DOHH2 (cell line): ENCODE measurements at regions not wholly inside any gene's neighbourhood (a gene's known extent, or its start where the extent isn't known, plus 50 kb on each side); places are given as distances from the start of the nearest gene placed in this dataset.
"Not testable (repeated sequence)": the region's sequence is repeated elsewhere in the genome, so short reads cannot be mapped to it uniquely, and the experiment has no call there.

Source experiments
- H3F3A ChIP-seq: fragments of 200-600 bp; sonication (generic), shearing (Covaris generic); 2 replicates; pipeline ENCODE4 v1.6.0; 2016; ENCODE audit warnings: antibody characterized with exemption, mild to moderate bottlenecking; ENCODE audit not compliant: control insufficient read depth, insufficient read depth
- H3K27ac ChIP-seq: fragments of 200-600 bp; sonication (generic); 2 replicates; pipeline ENCODE4 v1.5.1; 2014; ENCODE audit warnings: low read depth, mild to moderate bottlenecking, low read length, moderate library complexity
- H3K27me3 ChIP-seq: fragments of 200-600 bp; sonication (generic); 2 replicates; pipeline ENCODE4 v1.6.1; 2014; ENCODE audit warnings: mild to moderate bottlenecking, low read length, mixed read lengths; ENCODE audit not compliant: control insufficient read depth
- H3K36me3 ChIP-seq: fragments of 200-600 bp; sonication (generic); 2 replicates; pipeline ENCODE4 v1.6.1; 2014; ENCODE audit warnings: mild to moderate bottlenecking, low read length, moderate library complexity, mixed read lengths; ENCODE audit not compliant: control insufficient read depth
- H3K4me1 ChIP-seq: fragments of 200-600 bp; sonication (generic); 2 replicates; pipeline ENCODE4 v1.6.1; 2014; ENCODE audit warnings: mild to moderate bottlenecking, low read length, mixed read lengths; ENCODE audit not compliant: control insufficient read depth
- H3K4me2 ChIP-seq: fragments of 200-600 bp; sonication (generic); 2 replicates; pipeline ENCODE4 v1.6.0; 2014; ENCODE audit warnings: mild to moderate bottlenecking, low read length, moderate library complexity
- H3K4me3 ChIP-seq: fragments of 200-600 bp; sonication (generic); 2 replicates; pipeline ENCODE4 v1.5.1; 2014; ENCODE audit warnings: mild to moderate bottlenecking, low read length, mixed read lengths
- H3K79me2 ChIP-seq: fragments of 200-600 bp; sonication (generic); 2 replicates; pipeline ENCODE4 v1.6.1; 2014; ENCODE audit warnings: mild to moderate bottlenecking, low read length, mixed read lengths; ENCODE audit not compliant: control insufficient read depth
- H3K9me2 ChIP-seq: fragments of 200-600 bp; sonication (generic); replicated peaks from 2 replicates; pipeline ENCODE4 v1.6.1; 2014; ENCODE audit warnings: mild to moderate bottlenecking, low read length, mixed read lengths; ENCODE audit not compliant: control insufficient read depth
- H3K9me3 ChIP-seq: fragments of 200-600 bp; sonication (generic); 2 replicates; pipeline ENCODE4 v1.6.1; 2014; ENCODE audit warnings: antibody characterized with exemption, low read length, mixed read lengths; ENCODE audit not compliant: control insufficient read depth, insufficient read depth
- H4K20me1 ChIP-seq: fragments of 200-600 bp; sonication (generic); 2 replicates; pipeline ENCODE4 v1.6.0; 2014; ENCODE audit warnings: low read depth, mild to moderate bottlenecking, antibody characterized with exemption, low read length, moderate library complexity; ENCODE audit not compliant: control insufficient read depth, insufficient read depth
- EZH2phosphoT487 ChIP-seq: fragments of 200-600 bp; sonication (generic); IDR thresholded peaks from 2 replicates; pipeline ENCODE4 v1.6.1; 2017; ENCODE audit warnings: borderline replicate concordance, mild to moderate bottlenecking, antibody characterized with exemption, low read length, moderate library complexity, mixed read lengths
- TF ChIP-seq, protein P1 (sequence below): fragments of 200-600 bp; sonication (generic); IDR thresholded peaks from one replicate; pipeline ENCODE4 v1.5.1; 2014; ENCODE audit warnings: antibody characterized with exemption, mild to moderate bottlenecking, low read depth, low read length; ENCODE audit not compliant: poor library complexity, severe bottlenecking

DNA sequence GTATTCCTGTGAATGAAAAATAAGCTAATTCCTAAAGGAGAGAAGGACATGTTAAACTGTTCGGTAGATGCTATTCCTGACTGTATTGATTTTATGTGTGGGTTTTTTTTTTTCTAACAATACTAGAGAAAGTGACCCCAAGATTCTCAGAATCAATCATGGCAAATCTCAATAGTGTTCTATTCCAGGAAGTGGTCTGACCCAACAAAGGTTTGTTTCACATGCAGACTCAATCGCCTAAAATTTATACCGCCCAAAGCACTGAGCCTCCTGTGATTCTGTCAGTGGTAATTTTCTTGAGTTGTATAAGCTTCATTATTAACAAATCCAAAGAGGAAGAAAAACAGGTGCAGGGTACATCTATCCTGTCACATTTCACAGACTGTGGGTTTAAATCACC is 293.7 kb downstream of the SUCLA2 start:
- H3K79me2 ChIP-seq, result no peaks in the 10 kb centered on the region
- H4K20me1 ChIP-seq, result no peaks in the 10 kb centered on the region
- no peak overlapping the region for H3K4me3 ChIP-seq
- TF ChIP-seq, protein P1, sequence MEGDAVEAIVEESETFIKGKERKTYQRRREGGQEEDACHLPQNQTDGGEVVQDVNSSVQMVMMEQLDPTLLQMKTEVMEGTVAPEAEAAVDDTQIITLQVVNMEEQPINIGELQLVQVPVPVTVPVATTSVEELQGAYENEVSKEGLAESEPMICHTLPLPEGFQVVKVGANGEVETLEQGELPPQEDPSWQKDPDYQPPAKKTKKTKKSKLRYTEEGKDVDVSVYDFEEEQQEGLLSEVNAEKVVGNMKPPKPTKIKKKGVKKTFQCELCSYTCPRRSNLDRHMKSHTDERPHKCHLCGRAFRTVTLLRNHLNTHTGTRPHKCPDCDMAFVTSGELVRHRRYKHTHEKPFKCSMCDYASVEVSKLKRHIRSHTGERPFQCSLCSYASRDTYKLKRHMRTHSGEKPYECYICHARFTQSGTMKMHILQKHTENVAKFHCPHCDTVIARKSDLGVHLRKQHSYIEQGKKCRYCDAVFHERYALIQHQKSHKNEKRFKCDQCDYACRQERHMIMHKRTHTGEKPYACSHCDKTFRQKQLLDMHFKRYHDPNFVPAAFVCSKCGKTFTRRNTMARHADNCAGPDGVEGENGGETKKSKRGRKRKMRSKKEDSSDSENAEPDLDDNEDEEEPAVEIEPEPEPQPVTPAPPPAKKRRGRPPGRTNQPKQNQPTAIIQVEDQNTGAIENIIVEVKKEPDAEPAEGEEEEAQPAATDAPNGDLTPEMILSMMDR, result no peak
- TF ChIP-seq EZH2phosphoT487, result no peak
- H3K27me3 ChIP-seq, result no peaks in the 10 kb centered on the region
- no peaks in the 10 kb centered on the region for H3K9me2 ChIP-seq
- no peaks in the 10 kb centered on the region for H3K36me3 ChIP-seq
- H3K4me1 ChIP-seq, result no peaks in the 10 kb centered on the region
- no peaks in the 10 kb centered on the region for H3F3A ChIP-seq
- H3K4me2 ChIP-seq, result no peak overlapping the region
- no peaks in the 10 kb centered on the region for H3K9me3 ChIP-seq
- H3K27ac ChIP-seq, result no peak overlapping the region

DNA sequence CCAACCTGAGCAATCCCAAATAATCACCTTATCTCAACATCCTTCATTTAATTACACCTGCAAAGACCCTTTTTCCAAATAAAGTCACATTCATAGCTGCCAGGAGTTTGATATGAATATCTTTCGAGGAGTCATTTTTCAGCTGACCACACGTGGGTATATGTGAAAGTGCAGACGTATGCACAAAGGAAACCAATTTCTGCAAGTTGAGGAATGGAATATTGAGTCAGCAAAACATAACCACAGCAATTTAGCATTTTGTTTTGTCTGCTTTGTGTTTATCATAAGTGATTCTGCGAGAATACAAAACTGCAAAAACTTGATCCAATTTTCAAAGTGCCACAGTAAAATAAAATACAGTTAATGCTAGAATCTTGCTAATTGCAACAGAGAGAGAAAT is 295.9 kb downstream of the SUCLA2 start:
- H3K4me2 ChIP-seq, result no peak overlapping the region
- H3K9me2 ChIP-seq, result no peaks in the 10 kb centered on the region
- no peaks in the 10 kb centered on the region for H3K36me3 ChIP-seq
- H3K79me2 ChIP-seq, result no peaks in the 10 kb centered on the region
- no peaks in the 10 kb centered on the region for H3K9me3 ChIP-seq
- H3K27ac ChIP-seq, result no peak overlapping the region
- no peaks in the 10 kb centered on the region for H3F3A ChIP-seq
- no peaks in the 10 kb centered on the region for H4K20me1 ChIP-seq
- H3K27me3 ChIP-seq, result no peaks in the 10 kb centered on the region
- TF ChIP-seq EZH2phosphoT487, result no peak
- TF ChIP-seq, protein P1, result no peak
- H3K4me1 ChIP-seq, result no peaks in the 10 kb centered on the region
- no peak overlapping the region for H3K4me3 ChIP-seq

DNA sequence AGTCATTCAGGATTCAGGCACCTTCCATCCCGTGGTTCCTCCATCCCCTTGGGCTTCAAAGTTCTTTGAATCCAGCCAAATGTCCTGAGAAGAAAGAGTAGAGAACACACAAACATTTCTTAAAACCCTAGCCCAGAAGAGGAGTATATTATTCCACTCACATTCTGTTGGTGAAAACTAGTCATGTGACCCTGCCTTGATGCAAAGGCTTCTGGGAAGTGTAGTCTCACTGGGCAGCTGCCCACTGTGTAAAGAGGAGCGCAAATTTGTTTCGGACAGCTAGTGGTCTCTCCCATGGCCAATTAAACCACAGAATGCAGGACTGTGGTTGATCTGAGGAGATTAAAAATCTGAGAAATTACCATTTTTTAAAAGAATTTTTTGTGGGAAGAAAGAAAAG is 304.4 kb downstream of the SUCLA2 start:
- Histone ChIP-seq H3K36me3 (no peaks in the 10 kb centered on the region), H3K4me1 (no peaks in the 10 kb centered on the region), H3K79me2 (no peaks in the 10 kb centered on the region), H3K4me2 (no peak overlapping the region), H3K4me3 (no peak overlapping the region), H3K9me3 (no peaks in the 10 kb centered on the region), H3K27ac (no peak overlapping the region), H4K20me1 (no peaks in the 10 kb centered on the region), H3K27me3 (no peaks in the 10 kb centered on the region), H3K9me2 (no peaks in the 10 kb centered on the region), H3F3A (no peaks in the 10 kb centered on the region)
- TF ChIP-seq EZH2phosphoT487, result no peak

DNA sequence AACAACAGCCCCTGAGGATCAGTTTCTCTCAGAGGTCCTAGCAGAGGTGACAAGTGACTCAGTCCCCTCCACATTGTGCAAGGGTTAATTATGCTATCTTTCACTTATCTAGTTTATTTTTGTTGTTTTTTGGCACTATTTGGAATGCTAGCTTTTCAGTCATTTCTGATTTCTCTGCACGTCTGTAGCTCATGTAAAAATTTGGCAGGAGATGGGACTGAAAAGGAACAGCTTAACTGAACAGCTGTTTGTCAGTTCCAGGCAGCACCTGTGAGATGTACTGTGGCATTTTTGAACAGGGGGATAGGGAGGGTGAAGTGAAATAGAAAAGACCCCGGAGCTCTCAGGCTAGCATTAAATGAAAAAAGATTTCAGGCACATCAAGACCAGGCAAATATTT is 313.5 kb downstream of the SUCLA2 start:
- Histone ChIP-seq H3K9me3 (no peaks in the 10 kb centered on the region), H3K36me3 (no peaks in the 10 kb centered on the region), H3K4me2 (no peak overlapping the region), H3F3A (no peaks in the 10 kb centered on the region), H3K4me3 (no peak overlapping the region), H3K9me2 (no peaks in the 10 kb centered on the region), H3K27me3 (no peaks in the 10 kb centered on the region), H4K20me1 (no peaks in the 10 kb centered on the region), H3K79me2 (no peaks in the 10 kb centered on the region), H3K27ac (no peak overlapping the region), H3K4me1 (no peaks in the 10 kb centered on the region)
- TF ChIP-seq, protein P1, result no peak
- no peak for TF ChIP-seq EZH2phosphoT487

DNA sequence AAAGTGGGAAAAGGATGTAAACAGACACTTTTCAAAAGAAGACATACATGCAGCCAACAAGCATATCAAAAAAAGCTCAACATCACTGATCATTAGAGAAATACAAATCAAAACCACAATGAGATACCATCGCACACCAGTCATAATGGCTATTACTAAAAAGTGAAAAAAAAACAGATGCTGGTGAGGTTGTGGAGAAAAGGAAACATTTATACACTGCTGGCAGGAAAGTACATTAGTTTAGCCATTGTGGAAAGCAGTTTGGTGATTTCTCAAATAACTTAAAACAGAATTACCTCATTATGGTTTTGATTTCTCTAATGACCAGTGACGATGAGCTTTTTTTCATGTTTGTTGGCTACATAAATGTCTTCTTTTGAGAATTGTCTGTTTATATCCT is 315.9 kb downstream of the SUCLA2 start:
- not testable (repeated sequence) for H3K27ac ChIP-seq, H3F3A ChIP-seq, H3K27me3 ChIP-seq, H4K20me1 ChIP-seq, H3K4me3 ChIP-seq, H3K9me2 ChIP-seq, H3K4me1 ChIP-seq, H3K36me3 ChIP-seq, H3K9me3 ChIP-seq, H3K4me2 ChIP-seq, H3K79me2 ChIP-seq
